HG03108 (cell line): ENCODE measurements at regions not wholly inside any gene's neighbourhood (a gene's known extent, or its start where the extent isn't known, plus 50 kb on each side); places are given as distances from the start of the nearest gene placed in this dataset.
"Not testable (repeated sequence)": the region's sequence is repeated elsewhere in the genome, so short reads cannot be mapped to it uniquely, and the experiment has no call there.

Experiments
- ATAC-seq: cut with Tn5 transposase; IDR thresholded peaks from one replicate; pipeline ENCODE4 v1.9.1; 2021; ENCODE audit warnings: moderate library complexity; ENCODE audit not compliant: unreplicated experiment

DNA sequence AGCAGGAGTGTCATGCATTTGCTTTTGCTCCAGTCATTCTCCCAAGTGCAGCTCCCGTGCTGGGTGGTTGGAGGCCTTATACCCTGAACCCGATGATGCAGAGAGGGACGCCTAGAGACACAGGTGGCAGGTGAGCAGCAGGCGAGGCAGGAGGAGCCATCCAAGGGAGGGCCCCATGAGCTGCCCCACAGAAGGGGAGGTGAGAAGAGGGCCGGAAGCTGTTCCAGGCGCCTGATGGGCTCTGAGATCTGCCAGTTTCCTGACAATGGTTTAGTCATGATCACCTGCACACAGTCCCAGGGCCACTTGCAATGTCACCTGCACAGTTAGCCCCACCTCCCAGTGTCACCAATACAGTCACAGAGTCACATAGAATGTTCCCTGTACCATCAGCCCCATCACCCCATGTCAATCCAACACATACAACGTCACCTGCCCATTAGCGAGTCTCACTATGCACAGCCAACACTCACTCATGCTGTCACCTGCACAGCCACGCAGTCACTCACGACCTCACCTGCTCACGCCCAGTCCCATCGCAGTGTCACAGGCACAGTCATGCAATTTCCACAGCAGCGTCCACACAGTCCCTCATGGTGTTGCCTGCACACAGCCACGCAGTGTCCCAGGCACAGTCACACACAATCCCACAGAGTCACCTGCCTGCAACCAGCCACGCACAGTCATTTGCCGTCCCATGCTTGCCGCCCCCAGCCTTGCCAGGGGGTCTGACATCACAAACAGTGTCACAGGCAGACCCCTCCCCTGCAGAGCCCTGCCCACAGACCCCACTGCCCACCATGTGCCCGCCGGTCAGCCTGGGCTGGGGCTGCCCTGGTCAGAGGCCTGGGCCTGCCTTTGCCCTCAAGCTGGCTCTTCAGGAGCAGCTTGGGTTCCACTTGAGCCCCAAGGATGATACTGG lies 113.4 kb downstream of the LHX2 start:
- ATAC-seq = no peak

GRCh38 chr9:124125651-124125977 lies 114.0 kb downstream of the LHX2 start:
- ATAC-seq = no peak

- no peak for ATAC-seq
These were observed 115.4 kb downstream of the LHX2 start for GRCh38 chr9:124126648-124127646.

- no peak for ATAC-seq
These were observed 117.1 kb downstream of the LHX2 start for GRCh38 chr9:124128568-124129166.

- ATAC-seq = no peak
These were observed 118.9 kb downstream of the LHX2 start for GRCh38 chr9:124130277-124131075.

DNA sequence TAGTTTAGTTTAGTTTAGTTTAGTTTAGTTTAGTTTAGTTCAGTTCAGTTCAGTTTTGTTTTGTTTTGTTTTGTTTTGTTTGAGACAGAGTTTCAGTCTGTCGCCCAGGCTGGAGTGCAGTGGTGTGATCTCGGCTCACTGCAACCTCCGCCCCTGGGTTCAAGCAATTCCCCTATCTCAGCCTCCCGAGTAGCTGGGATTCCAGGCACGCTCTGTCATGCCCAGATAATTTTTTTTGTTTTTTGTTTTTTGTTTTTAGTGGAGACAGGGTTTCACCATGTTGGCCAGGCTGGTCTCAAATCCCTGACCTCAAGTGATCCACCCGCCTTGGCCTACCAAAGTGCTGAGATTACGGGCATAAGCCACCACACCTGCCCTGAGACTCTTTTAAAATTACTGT lies 120.0 kb downstream of the LHX2 start:
- ATAC-seq = not testable (repeated sequence)

DNA sequence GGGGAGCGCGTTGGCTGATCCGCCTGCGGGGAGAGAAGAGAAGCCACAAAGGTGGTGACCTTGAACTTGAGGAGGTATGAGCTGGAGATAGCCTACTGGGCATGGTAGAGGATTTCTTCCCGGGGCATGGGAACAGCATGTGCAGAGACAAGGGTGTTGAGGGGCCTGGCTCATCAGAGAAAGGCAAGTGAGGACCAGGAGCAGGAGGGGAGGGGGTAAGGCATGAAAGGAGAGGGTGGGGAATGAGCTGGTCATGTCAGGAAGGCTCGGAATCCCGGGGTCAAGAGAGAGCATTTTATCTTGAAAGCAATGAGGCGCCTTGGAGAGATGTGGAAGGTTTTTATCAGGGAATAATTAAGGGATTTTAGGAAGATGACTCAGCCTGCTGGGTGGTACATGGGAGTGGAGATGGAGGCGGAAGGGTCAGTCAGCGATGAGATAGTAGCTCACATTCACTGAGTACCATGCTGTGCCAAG lies 121.1 kb downstream of the LHX2 start:
- ATAC-seq = no peak

GRCh38 chr9:124133727-124134126 lies 122.2 kb downstream of the LHX2 start:
- peak; percentile 44 for ATAC-seq

GRCh38 chr9:124134526-124134925 lies 123.0 kb downstream of the LHX2 start:
- ATAC-seq = no peak

DNA sequence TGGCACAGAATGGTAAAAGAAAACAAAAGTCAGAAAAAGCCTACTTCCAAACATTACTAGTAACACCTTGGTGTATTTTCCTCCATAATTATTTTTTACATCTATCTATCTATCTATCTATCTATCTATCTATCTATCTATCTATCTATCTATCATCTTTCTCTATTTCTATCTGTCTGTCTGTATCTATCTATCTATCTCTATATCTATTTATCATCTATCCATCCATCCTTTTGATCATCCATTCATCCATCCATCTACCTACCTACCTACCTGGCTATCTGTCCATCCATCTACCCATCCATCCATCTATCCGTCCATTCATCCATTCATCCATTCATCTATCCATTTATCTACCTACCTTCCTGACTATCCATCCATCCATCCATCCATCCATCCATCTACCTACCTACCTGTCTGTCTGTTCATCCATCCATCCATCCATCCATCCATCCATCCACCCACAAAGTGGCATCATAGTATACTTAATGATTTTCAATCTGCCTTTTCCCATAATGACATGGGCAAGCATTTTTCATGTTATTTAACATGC lies 121.9 kb upstream of the NEK6 start:
- ATAC-seq = no peak

GRCh38 chr9:124137009-124137943 lies 120.5 kb upstream of the NEK6 start:
- peak; percentile 67 for ATAC-seq

- no peak for ATAC-seq
These were observed 119.8 kb upstream of the NEK6 start for GRCh38 chr9:124137944-124138335.

DNA sequence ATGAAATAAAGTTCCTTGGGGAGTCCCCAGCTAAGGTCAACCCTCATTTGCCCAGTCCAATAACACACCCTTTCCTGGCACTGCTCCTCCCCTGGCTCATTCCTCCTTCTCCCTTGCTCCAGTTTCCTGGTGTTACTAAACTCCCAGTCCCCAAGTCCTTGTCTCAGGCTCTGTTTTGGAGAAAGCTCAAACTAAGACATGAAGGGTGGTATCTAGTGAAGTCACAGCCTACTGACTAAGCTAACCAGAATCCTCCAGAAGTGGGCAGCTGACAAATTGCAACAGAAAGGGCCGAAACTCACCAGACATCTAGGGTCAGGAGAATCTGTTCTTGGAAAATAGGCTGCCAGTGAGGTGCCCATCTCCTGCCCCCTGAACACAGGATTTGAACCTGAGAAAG lies 118.7 kb upstream of the NEK6 start:
- no peak for ATAC-seq

GRCh38 chr9:124140941-124141568 lies 116.7 kb upstream of the NEK6 start:
- ATAC-seq = no peak

DNA sequence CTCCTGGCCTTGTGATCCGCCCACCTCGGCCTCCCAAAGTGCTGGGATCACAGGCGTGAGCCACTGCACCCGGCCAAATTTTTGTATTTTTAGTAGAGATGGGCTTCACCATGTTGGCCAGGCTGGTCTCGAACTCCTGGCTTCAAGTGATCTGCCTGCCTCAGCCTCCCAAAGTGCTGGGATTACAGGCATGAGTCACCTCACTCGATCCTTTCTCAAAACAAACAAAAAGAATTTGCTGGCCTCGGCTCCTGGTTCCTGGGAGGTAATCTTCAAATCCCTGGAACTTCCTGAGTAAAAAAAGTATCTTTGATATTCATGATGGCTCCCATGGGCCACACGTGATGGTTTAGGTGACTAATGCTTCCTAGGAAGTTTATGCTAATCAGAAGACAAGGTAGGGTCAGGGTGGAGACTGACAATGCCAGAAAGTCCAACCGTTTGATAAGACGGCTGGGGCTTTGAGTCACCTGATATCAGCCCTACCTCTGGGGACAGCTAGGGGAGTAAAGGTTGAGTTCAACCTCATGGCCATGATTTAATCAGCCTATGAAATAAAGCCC lies 113.1 kb upstream of the NEK6 start:
- ATAC-seq = not testable (repeated sequence)

GRCh38 chr9:124146031-124146561 lies 111.7 kb upstream of the NEK6 start:
- ATAC-seq = no peak

- ATAC-seq = no peak
These were observed 107.8 kb upstream of the NEK6 start for GRCh38 chr9:124149992-124150391.

DNA sequence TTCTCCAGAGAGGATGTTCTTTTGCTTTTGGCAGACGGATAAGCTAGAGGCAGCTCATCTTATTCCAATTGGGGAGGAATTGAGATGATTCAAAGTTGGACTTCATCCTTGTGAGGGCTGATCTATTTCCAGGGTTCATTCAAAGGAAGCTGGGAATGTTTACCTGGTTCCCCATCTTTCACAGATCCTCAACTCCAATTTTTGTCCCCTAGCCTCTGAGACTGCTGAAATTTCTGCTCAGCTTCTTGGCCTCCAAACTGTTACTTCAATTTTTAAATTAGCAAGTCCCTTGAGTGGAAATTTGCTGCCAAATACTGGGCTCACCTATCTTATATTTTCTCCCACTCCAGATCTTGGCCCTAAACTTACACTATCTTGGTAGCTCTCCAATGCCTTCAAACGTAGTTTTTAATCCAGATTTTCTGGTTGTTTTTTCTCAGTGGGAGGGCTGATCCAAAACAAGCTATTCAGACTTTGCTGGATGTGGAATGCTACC lies 93.9 kb upstream of the NEK6 start:
- no peak for ATAC-seq
